Heart right ventricle (tissue), 16 donors: ENCODE measurements at regions not wholly inside any gene's neighbourhood (a gene's known extent, or its start where the extent isn't known, plus 50 kb on each side); places are given as distances from the start of the nearest gene placed in this dataset.

Experiments
- ATAC-seq, 8 donors: fragments of 200-7000 bp; cut with Tn5 transposase; one replicate each; pipeline ENCODE4 v1.9.1; 2020; ENCODE audit warnings: mild to moderate bottlenecking in 8 of 8, moderate library complexity in 8 of 8, moderate number of reproducible peaks in 1 of 8
- DNase-seq, 2 donors: peaks; one replicate each; pipeline ENCODE4 v3.0.0-alpha.2; 2020
- H3K27ac ChIP-seq, 10 donors: fragments of 200-600 bp; sonication (generic) in 2 of 10; one replicate each; pipeline versions ENCODE4 v1.5.0 to v1.8.0; 2020 to 2022; ENCODE audit warnings: mild to moderate bottlenecking in 3 of 10
- H3K27me3 ChIP-seq, 7 donors: fragments of 200-600 bp; one replicate each; pipeline ENCODE4 v1.8.0; 2021 to 2022; ENCODE audit warnings: mild to moderate bottlenecking in 2 of 7
- H3K36me3 ChIP-seq, 9 donors: fragments of 200-600 bp; sonication (generic) in 1 of 9; one replicate each; pipeline versions ENCODE4 v1.5.0 to v1.8.0; 2020 to 2022; ENCODE audit warnings: mild to moderate bottlenecking in 2 of 9
- H3K4me1 ChIP-seq, 9 donors: fragments of 200-600 bp; sonication (generic) in 1 of 9; one replicate each; pipeline versions ENCODE4 v1.5.0 to v1.8.0; 2020 to 2022; ENCODE audit warnings: mild to moderate bottlenecking in 4 of 9
- H3K4me3 ChIP-seq, 10 donors: fragments of 200-600 bp; sonication (generic) in 2 of 10; one replicate each; pipeline versions ENCODE4 v1.5.0 to v1.8.0; 2020 to 2022; ENCODE audit warnings: mild to moderate bottlenecking in 7 of 10, moderate library complexity in 2 of 10
- H3K9me3 ChIP-seq, 11 donors: fragments of 200-600 bp in 10 of 11; sonication (generic) in 2 of 11; one replicate each; pipeline versions ENCODE4 v1.5.0 to v1.8.0; 2013 to 2022; ENCODE audit warnings: mild to moderate bottlenecking in 2 of 11, control low read depth in 1 of 11, moderate library complexity in 1 of 11
- CTCF ChIP-seq, 9 donors: fragments of 200-600 bp; sonication (generic) in 2 of 9; IDR thresholded peaks; one replicate each; pipeline versions ENCODE4 v1.5.0 to v1.8.0; 2021 to 2022; ENCODE audit warnings: antibody characterized with exemption in 9 of 9, mild to moderate bottlenecking in 5 of 9, moderate library complexity in 1 of 9
- WGBS, 2 donors: extraction: QIAGEN DNeasy Blood & Tissue Kit; methylation state at CpG; one replicate each; pipeline ENCODE4 v1.1.7; 2013; ENCODE audit warnings: inconsistent platforms in 1 of 2; 5-methylcytosine and 5-hydroxymethylcytosine counted together
- intact Hi-C, 10 donors: fragments of 100-400 bp; cut with DNase I; formaldehyde crosslinking; loops; one replicate each; pipeline versions ENCODE4 v1.11.1 to v1.14.2; 2022
- donor health status: Arrhythmogenic right ventricular cardiomyopathy.
- donor health status: ischemic (EF 13 %, LVEDD 7.1; RV severe dilation, severe dysfunction).
- donor health status: healthy with polysubstance abuse.
- donor health status: DM: no; HTN: yes; CAD: no.
- donor health status: DM: no; HTN: no; CAD: no.
- donor health status: ischemic (EF 25% LVEDD 6.9; RV normal size, moderate dysfunction).
- donor health status: ischemic (EF 25% LVEDD 5.7; RV mildly dilated, moderate dysfunction).
- donor health status: healthy.
- donor health status: DM: yes; HTN: yes; CAD: no.
- donor health status: Ischemic cardiomyopathy.
- donor health status: ischemic (EF 35%, LVEDD 5.7; RV mildly dilated, moderate dysfunction).
- donor health status: nonischemic (EF 11% LVEDD 7.7; RV severe dilation, severe dysfunction).
- donor health status: DM: yes; HTN: yes; CAD: no.
- donor health status: PGD.
- donor health status: ischemic (EF 29% LVEDD 5.4; RV normal size, mild dysfunction).
- donor health status: nonischemic (EF 23%, LVEDD 6.1; RV moderate dilation, normal function).

GRCh38 chr3:66142079-66142478 lies 78.7 kb upstream of the SLC25A26 start:
- ATAC-seq (no peak), DNase-seq (no peak)
- Histone ChIP-seq H3K4me3 (no peak overlapping the region), H3K9me3 (peaks cover 0 to 4% (median 0%) of the 10 kb centered on the region in 11 donors), H3K27ac (peak overlapping the region in 1 of 10 donors; percentile 4), H3K4me1 (peaks cover 0 to 17% (median 10%) of the 10 kb centered on the region in 9 donors), H3K27me3 (no peaks in the 10 kb centered on the region), H3K36me3 (no peaks in the 10 kb centered on the region)
- 94 to 95% methylated on average over 1 of the region's 1 CpG for WGBS, 2 donors
- TF ChIP-seq CTCF (IDR thresholded peaks at IDR 0.05), result no peak
- intact Hi-C loops, result loop anchor here in 2 of 10 donors (5.0 kb wide), 2 partner anchors 105 to 1970 kb away; partner anchors contain the start of gene MAGI1 (in 1 of the 2)

GRCh38 chr3:66140743-66141372 lies 79.9 kb upstream of the SLC25A26 start:
- WGBS, 2 donors, result 85 to 88% methylated on average over 7 of the region's 7 CpGs
- Histone ChIP-seq H3K36me3 (no peaks in the 10 kb centered on the region), H3K4me3 (no peak overlapping the region), H3K4me1 (peaks cover 0 to 17% (median 10%) of the 10 kb centered on the region in 9 donors), H3K27me3 (no peaks in the 10 kb centered on the region), H3K27ac (peak overlapping the region in 1 of 10 donors; percentile 0), H3K9me3 (peaks cover 0 to 4% (median 0%) of the 10 kb centered on the region in 11 donors)
- TF ChIP-seq CTCF (IDR thresholded peaks at IDR 0.05), result no peak
- no peak for ATAC-seq
- intact Hi-C loops, result loop anchor here in 2 of 10 donors (5.0 kb wide), 2 partner anchors 104 to 1969 kb away; partner anchors contain the start of gene MAGI1 (in 1 of the 2)
- no peak for DNase-seq

GRCh38 chr3:66140106-66140505 lies 80.7 kb upstream of the SLC25A26 start:
- TF ChIP-seq CTCF (IDR thresholded peaks at IDR 0.05), result no peak
- ATAC-seq, result no peak
- intact Hi-C loops, result loop anchor here in 2 of 10 donors (5.0 kb wide), 2 partner anchors 103 to 1968 kb away; partner anchors contain the start of gene MAGI1 (in 1 of the 2)
- WGBS, 2 donors, result 74 to 95% methylated on average over 2 of the region's 2 CpGs
- peaks cover 0 to 17% (median 10%) of the 10 kb centered on the region in 9 donors for H3K4me1 ChIP-seq
- no peak for DNase-seq
- H3K27ac ChIP-seq, result peak overlapping the region in 1 of 10 donors; percentile 51
- no peaks in the 10 kb centered on the region for H3K27me3 ChIP-seq
- no peak overlapping the region for H3K4me3 ChIP-seq
- peaks cover 0 to 4% (median 0%) of the 10 kb centered on the region in 11 donors for H3K9me3 ChIP-seq
- no peaks in the 10 kb centered on the region for H3K36me3 ChIP-seq

- Histone ChIP-seq H3K27ac (peak overlapping the region in 3 of 10 donors; percentile 46 to 52 (median 51)), H3K27me3 (no peaks in the 10 kb centered on the region), H3K4me1 (peaks cover 0 to 14% (median 10%) of the 10 kb centered on the region in 9 donors), H3K36me3 (no peaks in the 10 kb centered on the region), H3K4me3 (no peak overlapping the region), H3K9me3 (peaks cover 0 to 4% (median 0%) of the 10 kb centered on the region in 11 donors)
- no peak for DNase-seq
- intact Hi-C loops, result loop anchor here (1.0 to 10.0 kb wide), 8 partner anchors 92 to 357 kb away; partner anchors contain the start of gene MAGI1 (in 4 of the 10)
- 52 to 53% methylated on average over 5 of the region's 5 CpGs for WGBS, 2 donors
- no peak for TF ChIP-seq CTCF (IDR thresholded peaks at IDR 0.05)
- peak in 1 of 8 donors; percentile 13 for ATAC-seq
These were observed 81.4 kb upstream of the SLC25A26 start for GRCh38 chr3:66139415-66139814.
